ENCODE measurements at regions not wholly inside any gene's neighbourhood (a gene's known extent, or its start where the extent isn't known, plus 50 kb on each side); places are given as distances from the start of the nearest gene placed in this dataset.

DNA sequence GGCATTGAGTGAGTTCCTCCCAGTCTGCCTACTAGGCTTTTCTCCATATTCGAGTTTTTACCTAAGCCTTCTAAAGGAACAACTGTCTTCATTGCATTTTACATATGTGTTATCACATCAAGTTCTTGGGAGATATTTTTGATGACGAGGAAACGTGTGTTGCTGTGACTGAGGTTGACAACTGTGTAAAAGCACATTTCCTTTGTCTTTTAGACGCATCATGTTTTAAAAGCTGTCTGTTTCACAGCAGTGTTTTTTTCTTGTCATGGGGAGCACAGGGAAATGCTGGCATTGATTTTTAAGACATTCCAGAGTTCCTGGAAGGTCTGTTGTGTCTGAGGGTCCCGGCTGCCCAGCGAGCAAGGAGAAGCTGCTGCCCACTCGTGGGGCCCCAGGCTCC lies 381.8 kb downstream of the DCDC2C start:
- CTCF ChIA-PET = no interaction called here

DNA sequence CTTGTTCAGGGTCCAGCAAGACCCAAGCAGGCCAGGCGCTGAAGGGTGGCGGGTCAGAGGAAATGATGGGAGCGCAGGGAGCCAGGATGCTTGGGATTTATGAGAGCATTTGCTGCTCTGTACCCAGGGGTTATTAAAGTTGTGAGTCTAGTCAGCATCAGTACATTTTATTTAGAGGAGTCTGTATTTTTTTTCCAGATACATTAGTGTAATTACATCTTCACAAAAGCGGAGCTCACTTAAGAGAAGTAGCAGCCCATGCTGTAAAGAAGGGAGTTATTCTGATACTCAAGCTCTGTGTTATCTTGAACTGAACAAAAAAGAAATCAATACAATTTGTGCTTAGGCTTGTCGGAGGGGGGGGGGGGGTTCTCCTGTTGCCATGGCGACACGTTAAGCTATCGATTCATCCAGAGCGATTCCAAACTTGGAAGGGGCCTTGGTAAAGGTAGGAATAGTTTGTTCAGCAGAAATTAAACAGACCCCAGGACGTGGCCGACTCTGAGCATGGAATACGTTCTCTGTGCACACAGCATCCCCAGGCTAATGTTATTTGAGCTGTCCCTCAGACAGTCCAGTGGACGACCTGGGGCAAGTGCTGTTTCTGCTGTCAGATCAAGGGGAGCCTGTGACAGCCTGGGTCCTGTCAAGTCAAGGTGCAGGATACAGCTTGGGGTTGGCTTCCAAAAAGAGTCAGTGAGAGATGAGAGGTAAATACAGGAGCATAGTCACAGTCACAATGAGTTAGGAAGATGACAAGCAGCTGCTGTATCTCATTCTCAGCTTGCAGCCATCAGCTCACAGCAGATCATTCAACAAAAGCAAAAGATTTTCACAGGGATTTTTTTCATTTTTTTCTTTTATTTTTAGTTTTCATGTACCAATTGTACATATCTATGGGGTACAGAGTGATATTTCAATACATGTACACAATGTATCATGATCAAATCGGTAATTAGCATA lies 387.6 kb downstream of the DCDC2C start:
- no peaks in the 10 kb centered on the region for H3K4me1 Mint-ChIP-seq
- H3K9me3 Mint-ChIP-seq = no peaks in the 10 kb centered on the region
- TF ChIP-seq, protein P1, sequence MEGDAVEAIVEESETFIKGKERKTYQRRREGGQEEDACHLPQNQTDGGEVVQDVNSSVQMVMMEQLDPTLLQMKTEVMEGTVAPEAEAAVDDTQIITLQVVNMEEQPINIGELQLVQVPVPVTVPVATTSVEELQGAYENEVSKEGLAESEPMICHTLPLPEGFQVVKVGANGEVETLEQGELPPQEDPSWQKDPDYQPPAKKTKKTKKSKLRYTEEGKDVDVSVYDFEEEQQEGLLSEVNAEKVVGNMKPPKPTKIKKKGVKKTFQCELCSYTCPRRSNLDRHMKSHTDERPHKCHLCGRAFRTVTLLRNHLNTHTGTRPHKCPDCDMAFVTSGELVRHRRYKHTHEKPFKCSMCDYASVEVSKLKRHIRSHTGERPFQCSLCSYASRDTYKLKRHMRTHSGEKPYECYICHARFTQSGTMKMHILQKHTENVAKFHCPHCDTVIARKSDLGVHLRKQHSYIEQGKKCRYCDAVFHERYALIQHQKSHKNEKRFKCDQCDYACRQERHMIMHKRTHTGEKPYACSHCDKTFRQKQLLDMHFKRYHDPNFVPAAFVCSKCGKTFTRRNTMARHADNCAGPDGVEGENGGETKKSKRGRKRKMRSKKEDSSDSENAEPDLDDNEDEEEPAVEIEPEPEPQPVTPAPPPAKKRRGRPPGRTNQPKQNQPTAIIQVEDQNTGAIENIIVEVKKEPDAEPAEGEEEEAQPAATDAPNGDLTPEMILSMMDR (IDR thresholded peaks at IDR 0.05) = no peak
- CTCF ChIA-PET = no interaction called here
- no peaks in the 10 kb centered on the region for H3K27me3 Mint-ChIP-seq
- H3K36me3 Mint-ChIP-seq (ENCODE audit: low read depth) = no peaks in the 10 kb centered on the region
- no peak for ATAC-seq (ENCODE audit: low read depth)
- intact Hi-C loops (cut with micrococcal nuclease) = no loop called here
- DNase-seq = no peak
- H3K27ac Mint-ChIP-seq = no peak overlapping the region
- POLR2A ChIA-PET = no interaction called here
- no peak overlapping the region for H3K4me3 Mint-ChIP-seq

More for the DNA sequence above, 381.8 kb downstream of the DCDC2C start:
- Mint-ChIP-seq H3K4me1 (no peaks in the 10 kb centered on the region), H3K9me3 (peaks cover 8% of the 10 kb centered on the region), H3K4me3 (no peak overlapping the region), H3K27me3 (no peaks in the 10 kb centered on the region), H3K36me3 (ENCODE audit: low read depth) (no peaks in the 10 kb centered on the region), H3K27ac (no peak overlapping the region)
- intact Hi-C loops (cut with micrococcal nuclease) = no loop called here
- POLR2A ChIA-PET = no interaction called here
- DNase-seq (no peak), ATAC-seq (ENCODE audit: low read depth) (no peak)
- TF ChIP-seq, protein P1 (IDR thresholded peaks at IDR 0.05) = no peak

DNA sequence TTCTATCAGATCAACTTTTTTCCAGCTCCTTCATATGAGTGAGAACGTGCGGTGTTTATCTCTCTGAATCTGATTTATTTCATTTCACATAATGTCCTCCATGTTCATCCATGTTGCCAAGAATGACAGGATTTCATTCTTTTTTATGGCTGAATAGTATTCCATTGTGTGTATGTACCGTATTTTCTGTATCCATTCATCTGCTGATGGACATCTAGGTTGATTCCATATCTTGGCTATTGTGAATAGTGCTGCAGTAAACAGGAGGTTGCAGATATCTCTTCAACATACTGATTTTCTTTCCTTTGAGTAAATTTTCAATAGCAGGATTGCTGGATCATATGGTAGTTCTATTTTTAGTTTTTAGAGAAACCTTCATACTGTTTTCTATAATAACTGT lies 388.5 kb downstream of the DCDC2C start:
- Mint-ChIP-seq H3K27ac (no peak overlapping the region), H3K27me3 (no peaks in the 10 kb centered on the region), H3K4me1 (no peaks in the 10 kb centered on the region), H3K4me3 (no peak overlapping the region), H3K9me3 (no peaks in the 10 kb centered on the region), H3K36me3 (ENCODE audit: low read depth) (no peaks in the 10 kb centered on the region)
- TF ChIP-seq, protein P1 (IDR thresholded peaks at IDR 0.05) = no peak
- POLR2A ChIA-PET = no interaction called here
- ATAC-seq (ENCODE audit: low read depth) (no peak), DNase-seq (no peak)
- CTCF ChIA-PET = no interaction called here
- intact Hi-C loops (cut with micrococcal nuclease) = no loop called here

DNA sequence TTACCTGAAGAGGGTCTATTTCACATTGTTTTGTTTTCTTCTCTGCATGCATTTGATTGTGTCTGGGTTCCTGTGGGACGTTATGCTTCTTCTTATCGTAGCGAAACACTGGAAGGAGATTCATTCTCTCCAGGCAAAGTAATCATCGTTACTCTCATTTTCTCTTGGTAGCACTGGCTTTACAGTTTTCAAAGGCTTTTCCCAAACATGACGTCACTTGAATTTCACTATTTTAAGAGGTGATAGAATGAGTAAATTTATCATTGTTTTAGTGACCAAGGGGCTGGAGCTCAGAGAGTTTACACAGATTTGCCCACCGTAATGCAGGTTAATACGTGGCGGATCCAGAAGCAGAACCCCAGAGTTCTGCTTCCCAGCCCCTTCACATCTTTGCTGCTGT lies 391.4 kb downstream of the DCDC2C start:
- H3K27ac Mint-ChIP-seq = no peak overlapping the region

More for the DNA sequence above, 391.4 kb downstream of the DCDC2C start:
- Mint-ChIP-seq H3K4me3 (no peak overlapping the region), H3K4me1 (no peaks in the 10 kb centered on the region), H3K36me3 (ENCODE audit: low read depth) (no peaks in the 10 kb centered on the region), H3K9me3 (no peaks in the 10 kb centered on the region), H3K27me3 (no peaks in the 10 kb centered on the region)
- ATAC-seq (ENCODE audit: low read depth) (no peak), DNase-seq (no peak)
- ChIA-PET POLR2A (no interaction called here), CTCF (no interaction called here)
- intact Hi-C loops (cut with micrococcal nuclease) = no loop called here
- TF ChIP-seq, protein P1 (IDR thresholded peaks at IDR 0.05) = no peak

Measured in activated B cell treated with CpG ODN at 0.5 μM for 24 hours (primary cell).